ENCODE measurements at regions not wholly inside any gene's neighbourhood (a gene's known extent, or its start where the extent isn't known, plus 50 kb on each side); places are given as distances from the start of the nearest gene placed in this dataset.

DNA sequence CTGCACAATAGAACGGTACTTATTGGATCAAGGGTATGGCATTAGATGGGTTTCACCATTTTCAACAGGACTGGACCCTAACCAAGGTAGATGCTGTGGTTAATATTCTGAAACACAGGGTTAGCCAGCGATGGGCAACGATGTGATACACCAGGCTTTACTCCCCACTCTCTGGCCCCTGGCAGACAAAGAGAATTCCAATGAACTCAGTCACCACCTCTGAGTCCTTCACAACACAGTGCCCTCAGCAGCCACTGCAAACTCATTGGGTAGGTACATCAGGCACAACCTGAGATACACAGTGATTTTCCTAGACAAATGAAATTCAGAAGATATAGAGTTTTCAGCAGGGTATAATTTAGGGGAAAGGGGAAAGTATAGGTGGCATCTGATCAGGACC is 634.5 kb downstream of the ZEB2 start:
- no peak overlapping the region for H3K4me3 Mint-ChIP-seq
- peaks cover 7% of the 10 kb centered on the region for H3K9me3 Mint-ChIP-seq
- H3K27me3 Mint-ChIP-seq (ENCODE audit: low read depth), result no peaks in the 10 kb centered on the region
- no peak overlapping the region for H3K27ac Mint-ChIP-seq
- no peaks in the 10 kb centered on the region for H3K4me1 Mint-ChIP-seq
- H3K36me3 Mint-ChIP-seq, result no peaks in the 10 kb centered on the region
- DNase-seq (ENCODE audit: low spot score in 2 of 2, unreplicated experiment in 2 of 2), result no peak
- TF ChIP-seq, protein P1, sequence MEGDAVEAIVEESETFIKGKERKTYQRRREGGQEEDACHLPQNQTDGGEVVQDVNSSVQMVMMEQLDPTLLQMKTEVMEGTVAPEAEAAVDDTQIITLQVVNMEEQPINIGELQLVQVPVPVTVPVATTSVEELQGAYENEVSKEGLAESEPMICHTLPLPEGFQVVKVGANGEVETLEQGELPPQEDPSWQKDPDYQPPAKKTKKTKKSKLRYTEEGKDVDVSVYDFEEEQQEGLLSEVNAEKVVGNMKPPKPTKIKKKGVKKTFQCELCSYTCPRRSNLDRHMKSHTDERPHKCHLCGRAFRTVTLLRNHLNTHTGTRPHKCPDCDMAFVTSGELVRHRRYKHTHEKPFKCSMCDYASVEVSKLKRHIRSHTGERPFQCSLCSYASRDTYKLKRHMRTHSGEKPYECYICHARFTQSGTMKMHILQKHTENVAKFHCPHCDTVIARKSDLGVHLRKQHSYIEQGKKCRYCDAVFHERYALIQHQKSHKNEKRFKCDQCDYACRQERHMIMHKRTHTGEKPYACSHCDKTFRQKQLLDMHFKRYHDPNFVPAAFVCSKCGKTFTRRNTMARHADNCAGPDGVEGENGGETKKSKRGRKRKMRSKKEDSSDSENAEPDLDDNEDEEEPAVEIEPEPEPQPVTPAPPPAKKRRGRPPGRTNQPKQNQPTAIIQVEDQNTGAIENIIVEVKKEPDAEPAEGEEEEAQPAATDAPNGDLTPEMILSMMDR (IDR thresholded peaks at IDR 0.05; ENCODE audit: unreplicated experiment), result no peak

DNA sequence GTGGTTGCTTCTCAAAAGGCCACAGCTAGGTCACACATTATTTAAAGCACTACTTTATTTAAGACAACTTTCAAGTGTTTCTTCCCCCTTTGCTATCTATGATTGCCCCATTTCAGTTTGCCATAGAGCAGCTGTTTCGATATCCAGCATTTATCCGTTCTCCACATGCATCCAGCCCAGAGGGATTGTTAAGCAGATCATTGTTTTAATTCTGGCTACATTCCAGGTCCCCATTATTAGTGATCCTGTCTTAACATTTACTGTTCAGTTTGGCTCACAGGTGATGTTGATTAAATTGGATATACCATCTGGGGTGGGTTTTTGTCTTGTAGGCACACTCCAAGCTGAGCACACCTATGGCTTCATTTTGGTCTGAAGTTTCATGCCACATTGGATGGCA is 638.7 kb downstream of the ZEB2 start:
- no peak for DNase-seq (ENCODE audit: low spot score in 2 of 2, unreplicated experiment in 2 of 2)
- H3K9me3 Mint-ChIP-seq, result peaks cover 7% of the 10 kb centered on the region
- H3K4me3 Mint-ChIP-seq, result no peak overlapping the region
- no peaks in the 10 kb centered on the region for H3K36me3 Mint-ChIP-seq
- H3K4me1 Mint-ChIP-seq, result no peaks in the 10 kb centered on the region
- no peak overlapping the region for H3K27ac Mint-ChIP-seq
- no peaks in the 10 kb centered on the region for H3K27me3 Mint-ChIP-seq (ENCODE audit: low read depth)
- TF ChIP-seq, protein P1 (IDR thresholded peaks at IDR 0.05; ENCODE audit: unreplicated experiment), result no peak

DNA sequence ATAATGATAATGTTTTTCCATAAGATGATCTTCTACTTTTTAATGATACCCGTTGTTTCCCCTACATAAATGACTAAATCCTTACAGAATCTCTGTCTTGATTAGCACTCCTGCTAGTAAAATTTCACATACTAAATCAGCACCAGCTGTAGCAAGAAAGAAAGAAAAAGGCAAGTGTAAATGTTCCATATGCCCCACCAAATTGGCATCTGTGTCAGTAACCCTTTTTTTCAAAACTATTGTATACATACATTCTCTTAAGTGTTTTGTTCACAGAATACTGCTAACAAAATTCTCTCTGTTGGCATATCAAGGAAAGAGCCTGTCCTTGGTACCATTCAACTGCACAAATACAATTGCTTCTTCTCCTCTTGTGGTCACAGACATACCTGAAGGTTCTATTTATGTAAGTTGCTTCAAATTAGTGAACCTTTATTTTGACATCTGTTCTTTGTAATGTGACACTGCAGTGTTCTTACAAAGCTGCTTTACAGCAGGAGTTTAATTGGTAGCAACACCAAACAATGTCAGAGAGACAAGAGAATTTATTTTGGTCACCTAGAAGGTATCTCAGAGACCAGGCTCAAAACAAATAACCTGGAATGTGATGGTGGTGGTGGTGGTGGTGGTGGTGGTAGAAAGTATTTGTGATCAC is 641.9 kb downstream of the ZEB2 start:
- Mint-ChIP-seq H3K9me3 (peaks cover 27% of the 10 kb centered on the region), H3K4me3 (no peak overlapping the region), H3K4me1 (no peaks in the 10 kb centered on the region), H3K27ac (no peak overlapping the region), H3K27me3 (ENCODE audit: low read depth) (no peaks in the 10 kb centered on the region), H3K36me3 (peaks cover 5% of the 10 kb centered on the region)
- TF ChIP-seq, protein P1 (IDR thresholded peaks at IDR 0.05; ENCODE audit: unreplicated experiment), result no peak
- no peak for DNase-seq (ENCODE audit: low spot score in 2 of 2, unreplicated experiment in 2 of 2)

DNA sequence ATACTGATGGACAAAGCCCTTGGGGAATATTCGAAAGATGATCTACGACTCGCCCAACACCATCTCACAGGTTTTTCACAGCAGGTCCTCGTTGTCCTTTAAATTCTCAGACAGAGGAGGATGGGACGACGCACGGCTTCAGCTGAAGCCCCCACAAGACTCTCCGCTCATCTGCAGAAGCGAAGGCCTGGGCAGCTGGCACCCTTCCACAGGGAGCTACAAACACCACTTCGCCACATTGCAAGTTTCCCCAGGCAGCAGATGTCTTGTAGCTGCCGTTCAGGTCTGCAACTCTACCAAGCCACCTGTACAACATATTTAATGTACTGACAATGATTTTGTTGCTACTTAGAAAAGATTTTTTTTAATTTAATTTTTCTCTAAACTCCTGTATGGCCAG is 642.9 kb downstream of the ZEB2 start:
- Mint-ChIP-seq H3K27me3 (ENCODE audit: low read depth) (no peaks in the 10 kb centered on the region), H3K4me1 (no peaks in the 10 kb centered on the region), H3K9me3 (peaks cover 26% of the 10 kb centered on the region), H3K4me3 (no peak overlapping the region), H3K36me3 (peaks cover 5% of the 10 kb centered on the region), H3K27ac (no peak overlapping the region)
- TF ChIP-seq, protein P1 (IDR thresholded peaks at IDR 0.05; ENCODE audit: unreplicated experiment), result no peak
- no peak for DNase-seq (ENCODE audit: low spot score in 2 of 2, unreplicated experiment in 2 of 2)

DNA sequence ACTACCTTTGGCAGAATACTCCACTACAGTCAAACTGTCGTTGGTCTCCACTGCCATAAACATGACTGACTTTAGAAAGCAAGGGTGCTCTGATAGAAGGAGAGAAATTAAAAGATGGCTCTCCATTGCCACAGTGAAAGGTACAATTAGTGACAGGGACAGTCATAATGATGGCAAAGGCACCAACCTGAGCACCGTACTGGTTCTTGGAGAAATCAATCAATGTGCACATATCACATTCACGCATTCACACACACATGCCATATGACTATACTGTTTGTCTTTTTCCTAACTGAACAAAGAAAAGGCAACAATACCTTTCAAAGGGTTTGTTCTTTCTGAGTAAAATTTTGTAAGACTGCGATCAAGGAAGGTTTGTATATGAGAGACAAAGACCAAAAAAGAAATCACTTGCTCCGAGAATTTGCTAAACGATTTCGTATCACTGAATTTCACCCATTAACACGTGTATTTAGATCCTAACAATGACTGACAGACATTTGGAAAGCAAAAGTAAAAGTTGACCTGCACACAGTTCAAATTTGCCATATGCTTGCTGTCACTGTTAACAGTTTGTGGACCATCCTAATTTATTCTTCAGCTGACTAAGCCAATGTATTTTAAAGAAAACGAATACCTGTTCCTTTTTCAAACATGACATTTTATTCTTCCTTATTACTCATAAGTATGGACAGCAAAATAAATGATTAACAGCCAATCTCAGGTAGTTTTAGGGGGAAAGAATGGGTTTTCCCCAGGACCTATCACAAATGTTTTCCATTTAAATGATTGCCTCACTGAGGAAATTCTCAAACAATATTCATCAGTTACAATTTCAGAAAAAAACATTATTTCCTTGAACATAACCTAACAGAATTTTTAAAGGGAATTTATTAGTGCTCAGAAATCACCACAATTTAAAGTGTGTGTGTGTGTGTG is 644.4 kb downstream of the ZEB2 start:
- Mint-ChIP-seq H3K27ac (no peak overlapping the region), H3K9me3 (peaks cover 39% of the 10 kb centered on the region), H3K36me3 (peaks cover 13% of the 10 kb centered on the region), H3K4me3 (no peak overlapping the region), H3K27me3 (ENCODE audit: low read depth) (no peaks in the 10 kb centered on the region), H3K4me1 (no peaks in the 10 kb centered on the region)
- DNase-seq (ENCODE audit: low spot score in 2 of 2, unreplicated experiment in 2 of 2), result no peak
- TF ChIP-seq, protein P1 (IDR thresholded peaks at IDR 0.05; ENCODE audit: unreplicated experiment), result no peak
